KBM-7 (cell line): ENCODE measurements at regions not wholly inside any gene's neighbourhood (a gene's known extent, or its start where the extent isn't known, plus 50 kb on each side); places are given as distances from the start of the nearest gene placed in this dataset.
"Not testable (repeated sequence)": the region's sequence is repeated elsewhere in the genome, so short reads cannot be mapped to it uniquely, and the experiment has no call there.

ENCODE experiments used
- DNase-seq: peaks from one replicate; pipeline ENCODE4 v3.0.0-alpha.2; 2015
- in situ Hi-C: fragments of 300-500 bp; cut with MboI; formaldehyde crosslinking; loops from 2 replicates; pipeline ENCODE4 v1.14.3; 2020; ENCODE audit warnings: low sequenced_read_pairs, low pct_unique_long_range_greater_than_20kb, mixed read lengths

- in situ Hi-C loops: no loop called here
- DNase-seq: peak; percentile 9
These were observed 60.8 kb upstream of the NAMPT start for GRCh38 chr7:106345421-106346166.

- DNase-seq: peak; percentile 76
- in situ Hi-C loops: no loop called here
These were observed 60.1 kb upstream of the NAMPT start for GRCh38 chr7:106344861-106345260.

GRCh38 chr7:106344211-106344610 lies 59.4 kb upstream of the NAMPT start:
- in situ Hi-C loops: no loop called here
- no peak for DNase-seq

- in situ Hi-C loops, DNase-seq: not testable (repeated sequence)
These were observed 57.3 kb upstream of the NAMPT start for GRCh38 chr7:106342049-106342448.

- in situ Hi-C loops, DNase-seq: not testable (repeated sequence)
These were observed 55.4 kb upstream of the NAMPT start for GRCh38 chr7:106340247-106340596.

GRCh38 chr7:106339513-106340246 lies 54.9 kb upstream of the NAMPT start:
- in situ Hi-C loops: no loop called here
- DNase-seq: no peak

GRCh38 chr7:106337754-106338153 lies 53.0 kb upstream of the NAMPT start:
- DNase-seq: no peak
- in situ Hi-C loops: no loop called here

GRCh38 chr7:106335814-106336213 lies 51.0 kb upstream of the NAMPT start:
- in situ Hi-C loops: no loop called here
- DNase-seq: no peak
